CD4-positive, CD25-positive, alpha-beta regulatory T cell (primary cell): ENCODE measurements at regions not wholly inside any gene's neighbourhood (a gene's known extent, or its start where the extent isn't known, plus 50 kb on each side); places are given as distances from the start of the nearest gene placed in this dataset.

ENCODE experiments used
- ATAC-seq, 2 donors: fragments of 150-1000 bp; cut with Tn5 transposase; one replicate each; pipeline ENCODE4 v1.10.0; 2021; ENCODE audit warnings: low read depth in 2 of 2, moderate number of reproducible peaks in 2 of 2, moderate library complexity in 1 of 2
- DNase-seq, 3 donors: peaks; one replicate each; pipeline versions ENCODE4 v3.0.0 to v3.0.0-alpha.2; 2012 to 2022; ENCODE audit warnings: mixed read lengths in 1 of 3
- H3K27ac ChIP-seq: one replicate; pipeline ENCODE4 v1.7.0; 2013; ENCODE audit warnings: mild to moderate bottlenecking, low read length; ENCODE audit not compliant: insufficient read depth, poor library complexity, severe bottlenecking
- H3K27me3 ChIP-seq: one replicate; pipeline ENCODE4 v1.7.0; 2013; ENCODE audit warnings: low read length; ENCODE audit not compliant: control insufficient read depth, insufficient read depth
- H3K36me3 ChIP-seq: one replicate; pipeline ENCODE4 v1.7.0; 2013; ENCODE audit warnings: mild to moderate bottlenecking, low read length, moderate library complexity; ENCODE audit not compliant: control insufficient read depth, insufficient read depth
- H3K4me1 ChIP-seq: 2 replicates; pipeline ENCODE4 v1.7.0; 2013; ENCODE audit warnings: mild to moderate bottlenecking, low read length; ENCODE audit not compliant: insufficient read depth, control insufficient read depth, poor library complexity, severe bottlenecking
- H3K4me3 ChIP-seq: one replicate; pipeline ENCODE4 v1.7.0; 2013; ENCODE audit warnings: low read depth, mild to moderate bottlenecking, low read length, moderate library complexity
- H3K9me3 ChIP-seq, 2 experiments: 1 replicate in 1 of 2; 2 replicates in 1 of 2; pipeline ENCODE4 v1.7.0; 2013; ENCODE audit warnings: low read length in 2 of 2, mild to moderate bottlenecking in 1 of 2, moderate library complexity in 1 of 2; ENCODE audit not compliant: control insufficient read depth in 2 of 2
- H3K27ac Mint-ChIP-seq, 3 donors: one replicate each; pipeline ENCODE4 v1.8.0; 2020 to 2022; ENCODE audit warnings: mild to moderate bottlenecking in 3 of 3, mixed read lengths in 3 of 3, moderate library complexity in 2 of 3
- H3K27me3 Mint-ChIP-seq: one replicate; pipeline ENCODE4 v1.8.0; 2022; ENCODE audit warnings: mild to moderate bottlenecking, mixed read lengths
- H3K36me3 Mint-ChIP-seq: one replicate; pipeline ENCODE4 v1.8.0; 2020; ENCODE audit warnings: mixed read lengths
- H3K4me1 Mint-ChIP-seq, 4 donors: one replicate each; pipeline ENCODE4 v1.8.0; 2020 to 2022; ENCODE audit warnings: mixed read lengths in 4 of 4, mild to moderate bottlenecking in 1 of 4
- H3K4me3 Mint-ChIP-seq, 4 donors: one replicate each; pipeline ENCODE4 v1.8.0; 2020 to 2022; ENCODE audit warnings: mild to moderate bottlenecking in 4 of 4, mixed read lengths in 4 of 4, moderate library complexity in 3 of 4
- H3K9me3 Mint-ChIP-seq, 7 donors: one replicate each; pipeline ENCODE4 v1.8.0; 2020 to 2022; ENCODE audit warnings: mixed read lengths in 7 of 7, mild to moderate bottlenecking in 3 of 7, moderate library complexity in 2 of 7

- Histone ChIP-seq H3K9me3 (no peaks in the 10 kb centered on the region), H3K4me1 (no peaks in the 10 kb centered on the region), H3K36me3 (no peaks in the 10 kb centered on the region), H3K27ac (no peak overlapping the region), H3K4me3 (no peak overlapping the region), H3K27me3 (no peaks in the 10 kb centered on the region)
- no peak for DNase-seq
- Mint-ChIP-seq H3K9me3 (peaks cover 0 to 4% (median 0%) of the 10 kb centered on the region in 7 donors), H3K4me1 (no peaks in the 10 kb centered on the region), H3K27ac (no peak overlapping the region), H3K36me3 (no peaks in the 10 kb centered on the region), H3K27me3 (no peaks in the 10 kb centered on the region), H3K4me3 (no peak overlapping the region)
- no peak for ATAC-seq
These were observed 662.3 kb downstream of the CCSER2 start for GRCh38 chr10:84990713-84991112.

GRCh38 chr10:84991301-84991700 lies 662.9 kb downstream of the CCSER2 start:
- Mint-ChIP-seq H3K36me3 (no peaks in the 10 kb centered on the region), H3K4me3 (no peak overlapping the region), H3K27me3 (no peaks in the 10 kb centered on the region), H3K27ac (peak overlapping the region in 1 of 3 donors; percentile 1), H3K9me3 (peaks cover 0 to 4% (median 0%) of the 10 kb centered on the region in 7 donors), H3K4me1 (no peaks in the 10 kb centered on the region)
- no peak for DNase-seq
- Histone ChIP-seq H3K9me3 (no peaks in the 10 kb centered on the region), H3K4me1 (no peaks in the 10 kb centered on the region), H3K36me3 (no peaks in the 10 kb centered on the region), H3K4me3 (no peak overlapping the region), H3K27ac (no peak overlapping the region), H3K27me3 (no peaks in the 10 kb centered on the region)
- no peak for ATAC-seq

GRCh38 chr10:84993251-84994035 lies 665.1 kb downstream of the CCSER2 start:
- no peaks in the 10 kb centered on the region for H3K4me1 ChIP-seq
- H3K27me3 ChIP-seq, result no peaks in the 10 kb centered on the region
- Mint-ChIP-seq H3K4me1 (no peaks in the 10 kb centered on the region), H3K4me3 (no peak overlapping the region), H3K27ac (no peak overlapping the region), H3K27me3 (no peaks in the 10 kb centered on the region), H3K9me3 (peaks cover 0 to 4% (median 0%) of the 10 kb centered on the region in 7 donors), H3K36me3 (no peaks in the 10 kb centered on the region)
- H3K36me3 ChIP-seq, result no peaks in the 10 kb centered on the region
- DNase-seq (no peak), ATAC-seq (no peak)
- no peaks in the 10 kb centered on the region for H3K9me3 ChIP-seq
- no peak overlapping the region for H3K4me3 ChIP-seq
- H3K27ac ChIP-seq, result no peak overlapping the region

GRCh38 chr10:84994722-84995121 lies 666.3 kb downstream of the CCSER2 start:
- no peak for ATAC-seq
- peaks cover 0 to 7% (median 0%) of the 10 kb centered on the region in 7 donors for H3K9me3 Mint-ChIP-seq
- H3K9me3 ChIP-seq, result no peaks in the 10 kb centered on the region

GRCh38 chr10:84996580-84996979 lies 668.2 kb downstream of the CCSER2 start:
- Mint-ChIP-seq H3K4me1 (no peaks in the 10 kb centered on the region), H3K9me3 (peaks cover 0 to 7% (median 0%) of the 10 kb centered on the region in 7 donors), H3K36me3 (no peaks in the 10 kb centered on the region), H3K27me3 (no peaks in the 10 kb centered on the region), H3K27ac (no peak overlapping the region), H3K4me3 (no peak overlapping the region)
- DNase-seq, result no peak
- no peak for ATAC-seq
- no peak overlapping the region for H3K4me3 ChIP-seq
- H3K9me3 ChIP-seq, result no peaks in the 10 kb centered on the region
- no peaks in the 10 kb centered on the region for H3K36me3 ChIP-seq
- no peak overlapping the region for H3K27ac ChIP-seq
- H3K4me1 ChIP-seq, result no peaks in the 10 kb centered on the region
- no peaks in the 10 kb centered on the region for H3K27me3 ChIP-seq

More at GRCh38 chr10:84994722-84995121, 666.3 kb downstream of the CCSER2 start:
- H3K4me3 Mint-ChIP-seq, result no peak overlapping the region
- no peaks in the 10 kb centered on the region for H3K27me3 Mint-ChIP-seq
- Histone ChIP-seq H3K27ac (no peak overlapping the region), H3K36me3 (no peaks in the 10 kb centered on the region), H3K4me1 (no peaks in the 10 kb centered on the region), H3K27me3 (no peaks in the 10 kb centered on the region), H3K4me3 (no peak overlapping the region)
- no peaks in the 10 kb centered on the region for H3K36me3 Mint-ChIP-seq
- DNase-seq, result no peak
- no peak overlapping the region for H3K27ac Mint-ChIP-seq
- H3K4me1 Mint-ChIP-seq, result no peaks in the 10 kb centered on the region

- Mint-ChIP-seq H3K9me3 (peaks cover 0 to 7% (median 0%) of the 10 kb centered on the region in 7 donors), H3K4me1 (no peaks in the 10 kb centered on the region), H3K27me3 (no peaks in the 10 kb centered on the region), H3K4me3 (no peak overlapping the region), H3K27ac (no peak overlapping the region), H3K36me3 (no peaks in the 10 kb centered on the region)
- Histone ChIP-seq H3K36me3 (no peaks in the 10 kb centered on the region), H3K4me1 (no peaks in the 10 kb centered on the region), H3K9me3 (no peaks in the 10 kb centered on the region), H3K27ac (no peak overlapping the region), H3K27me3 (no peaks in the 10 kb centered on the region), H3K4me3 (no peak overlapping the region)
- DNase-seq (no peak), ATAC-seq (no peak)
These were observed 669.5 kb downstream of the CCSER2 start for GRCh38 chr10:84997870-84998269.

GRCh38 chr10:84999929-85000328 lies 671.5 kb downstream of the CCSER2 start:
- Histone ChIP-seq H3K4me3 (no peak overlapping the region), H3K4me1 (no peaks in the 10 kb centered on the region), H3K36me3 (no peaks in the 10 kb centered on the region), H3K27me3 (no peaks in the 10 kb centered on the region), H3K27ac (no peak overlapping the region), H3K9me3 (no peaks in the 10 kb centered on the region)
- ATAC-seq (no peak), DNase-seq (no peak)
- Mint-ChIP-seq H3K9me3 (peaks cover 0 to 4% (median 0%) of the 10 kb centered on the region in 7 donors), H3K4me1 (no peaks in the 10 kb centered on the region), H3K36me3 (no peaks in the 10 kb centered on the region), H3K4me3 (no peak overlapping the region), H3K27ac (no peak overlapping the region), H3K27me3 (no peaks in the 10 kb centered on the region)

- Histone ChIP-seq H3K27me3 (no peaks in the 10 kb centered on the region), H3K27ac (no peak overlapping the region), H3K9me3 (no peaks in the 10 kb centered on the region), H3K4me3 (no peak overlapping the region), H3K36me3 (no peaks in the 10 kb centered on the region), H3K4me1 (no peaks in the 10 kb centered on the region)
- no peak overlapping the region for H3K4me3 Mint-ChIP-seq
- no peaks in the 10 kb centered on the region for H3K27me3 Mint-ChIP-seq
- H3K36me3 Mint-ChIP-seq, result no peaks in the 10 kb centered on the region
- H3K4me1 Mint-ChIP-seq, result no peaks in the 10 kb centered on the region
- no peak overlapping the region for H3K27ac Mint-ChIP-seq
- DNase-seq (no peak), ATAC-seq (no peak)
- H3K9me3 Mint-ChIP-seq, result peaks cover 0 to 4% (median 0%) of the 10 kb centered on the region in 7 donors
These were observed 674.7 kb downstream of the CCSER2 start for GRCh38 chr10:85003083-85003482.
